AG09319 (cell line): ENCODE measurements at regions not wholly inside any gene's neighbourhood (a gene's known extent, or its start where the extent isn't known, plus 50 kb on each side); places are given as distances from the start of the nearest gene placed in this dataset.

Experiments
- DNase-seq: peaks from one replicate; pipeline ENCODE4 v3.0.0-alpha.2; 2010; ENCODE audit warnings: low read depth; ENCODE audit errors: extremely low read depth
- CTCF ChIP-seq: IDR thresholded peaks from 2 replicates; pipeline ENCODE4 v1.5.1; 2011; ENCODE audit warnings: low read depth, mild to moderate bottlenecking, inconsistent platforms, low read length, moderate library complexity

GRCh38 chr4:125398263-125399002 is 83.7 kb downstream of the FAT4 start:
- DNase-seq, result no peak
- no peak for TF ChIP-seq CTCF

- no peak for DNase-seq
- no peak for TF ChIP-seq CTCF
Measured at GRCh38 chr4:125400756-125401155, 86.0 kb downstream of the FAT4 start.

GRCh38 chr4:125401784-125402183 is 87.0 kb downstream of the FAT4 start:
- no peak for TF ChIP-seq CTCF
- DNase-seq, result no peak

GRCh38 chr4:125420526-125420925 is 105.8 kb downstream of the FAT4 start:
- no peak for TF ChIP-seq CTCF
- DNase-seq, result no peak

- no peak for DNase-seq
- TF ChIP-seq CTCF, result no peak
Measured at GRCh38 chr4:125421547-125421946, 106.8 kb downstream of the FAT4 start.

GRCh38 chr4:125423124-125423523 is 108.4 kb downstream of the FAT4 start:
- TF ChIP-seq CTCF, result no peak
- no peak for DNase-seq

GRCh38 chr4:125428832-125429231 is 114.1 kb downstream of the FAT4 start:
- DNase-seq, result no peak
- no peak for TF ChIP-seq CTCF
